ENCODE measurements at regions not wholly inside any gene's neighbourhood (a gene's known extent, or its start where the extent isn't known, plus 50 kb on each side); places are given as distances from the start of the nearest gene placed in this dataset.

DNA sequence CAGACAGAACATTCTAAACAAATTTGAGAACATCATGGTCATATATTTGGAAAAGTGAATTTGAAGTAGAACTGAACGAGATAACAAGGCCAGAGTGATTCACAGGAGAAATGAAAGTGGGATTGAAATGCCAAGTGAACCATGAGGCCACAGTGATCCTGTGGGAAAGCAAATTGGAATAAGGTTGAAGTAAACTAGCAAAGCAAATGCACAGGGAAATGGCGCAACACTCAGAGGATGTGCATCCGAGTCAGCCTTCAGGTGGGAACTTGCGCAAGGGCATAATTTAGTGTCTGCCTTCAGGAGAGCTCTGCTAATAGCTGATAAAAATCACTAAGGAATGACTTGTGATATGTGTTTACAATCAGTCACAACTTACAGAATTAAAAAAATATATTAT is 696.6 kb downstream of the LIG4 start:
- no peak overlapping the region for H3K4me2 ChIP-seq (ENCODE audit: insufficient read depth, low read length)
- H3K4me1 ChIP-seq (replicated peaks in 1 of 2; ENCODE audit: control insufficient read depth in 2 of 2, insufficient read depth in 2 of 2, low read length in 2 of 2) = no peaks in the 10 kb centered on the region
- H4K20me1 ChIP-seq (replicated peaks; ENCODE audit: control insufficient read depth, insufficient read depth, low read length) = no peaks in the 10 kb centered on the region
- no peaks in the 10 kb centered on the region for H3K79me2 ChIP-seq (ENCODE audit: control insufficient read depth, insufficient read depth, low read length)
- intact Hi-C loops (cut with micrococcal nuclease) (no loop called here), in situ Hi-C loops (cut with MboI) (no loop called here)
- H3K9me1 ChIP-seq (ENCODE audit: control insufficient read depth, insufficient read depth, low read length) = no peaks in the 10 kb centered on the region
- WGBS (ENCODE audit: insufficient coverage, low coverage, missing lambda C conversion rate) = 10% methylated on average over 2 of the region's 4 CpGs
- H3K4me3 ChIP-seq = no peak overlapping the region
- ChIA-PET POLR2A (no interaction called here), CTCF (ENCODE audit: low intra/inter-chr PET ratio) (no interaction called here)
- DNase-seq (ENCODE audit: extremely low read depth in 1 of 4, low spot score in 3 of 4) (no peak), FAIRE-seq (no peak), ATAC-seq (no peak)
- H3K27me3 ChIP-seq (ENCODE audit: control insufficient read depth in 2 of 2, insufficient read depth in 2 of 2, low read length in 2 of 2) = no peaks in the 10 kb centered on the region
- no peak overlapping the region for H2AFZ ChIP-seq (ENCODE audit: low read depth, low read length)
- H3K9ac ChIP-seq (ENCODE audit: insufficient read depth in 1 of 2, low read depth in 2 of 2, low read length in 2 of 2) = no peak overlapping the region
- TF ChIP-seq HMG20B (CRISPR knock-in tag; IDR thresholded peaks at IDR 0.05) (no peak), GTF2F1 (IDR thresholded peaks at IDR 0.05; ENCODE audit: low read depth, low read length) (no peak), PHF21A (IDR thresholded peaks at IDR 0.05; ENCODE audit: borderline replicate concordance, low read depth) (no peak), CSDE1 (IDR thresholded peaks at IDR 0.05) (no peak), HIVEP1 (CRISPR knock-in tag; IDR thresholded peaks at IDR 0.05) (no peak), RBM17 (IDR thresholded peaks at IDR 0.05; ENCODE audit: borderline replicate concordance, low read depth, low read length) (no peak), SAFB (IDR thresholded peaks at IDR 0.05; ENCODE audit: borderline replicate concordance, low read depth, low read length) (no peak), CEBPZ (IDR thresholded peaks at IDR 0.05; ENCODE audit: borderline replicate concordance, low read depth, low read length) (no peak), ELF1 (tag; IDR thresholded peaks at IDR 0.05) (no peak), NR4A1 (CRISPR knock-in tag; IDR thresholded peaks at IDR 0.05) (no peak), NR4A1 (tag; IDR thresholded peaks at IDR 0.05) (no peak), TFE3 (CRISPR knock-in tag; IDR thresholded peaks at IDR 0.05) (no peak), ZNF23 (CRISPR knock-in tag; IDR thresholded peaks at IDR 0.05) (no peak)
- TF ChIP-seq, protein P1, sequence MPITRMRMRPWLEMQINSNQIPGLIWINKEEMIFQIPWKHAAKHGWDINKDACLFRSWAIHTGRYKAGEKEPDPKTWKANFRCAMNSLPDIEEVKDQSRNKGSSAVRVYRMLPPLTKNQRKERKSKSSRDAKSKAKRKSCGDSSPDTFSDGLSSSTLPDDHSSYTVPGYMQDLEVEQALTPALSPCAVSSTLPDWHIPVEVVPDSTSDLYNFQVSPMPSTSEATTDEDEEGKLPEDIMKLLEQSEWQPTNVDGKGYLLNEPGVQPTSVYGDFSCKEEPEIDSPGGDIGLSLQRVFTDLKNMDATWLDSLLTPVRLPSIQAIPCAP (CRISPR knock-in tag; IDR thresholded peaks at IDR 0.05; ENCODE audit: borderline replicate concordance) = no peak
- TF ChIP-seq, protein P2, sequence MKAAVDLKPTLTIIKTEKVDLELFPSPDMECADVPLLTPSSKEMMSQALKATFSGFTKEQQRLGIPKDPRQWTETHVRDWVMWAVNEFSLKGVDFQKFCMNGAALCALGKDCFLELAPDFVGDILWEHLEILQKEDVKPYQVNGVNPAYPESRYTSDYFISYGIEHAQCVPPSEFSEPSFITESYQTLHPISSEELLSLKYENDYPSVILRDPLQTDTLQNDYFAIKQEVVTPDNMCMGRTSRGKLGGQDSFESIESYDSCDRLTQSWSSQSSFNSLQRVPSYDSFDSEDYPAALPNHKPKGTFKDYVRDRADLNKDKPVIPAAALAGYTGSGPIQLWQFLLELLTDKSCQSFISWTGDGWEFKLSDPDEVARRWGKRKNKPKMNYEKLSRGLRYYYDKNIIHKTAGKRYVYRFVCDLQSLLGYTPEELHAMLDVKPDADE (conservative IDR thresholded peaks at IDR 0.05; ENCODE audit: control insufficient read depth, low read depth, low read length) = no peak
- no peaks in the 10 kb centered on the region; the same call in 1 of the 2 replicates for H3K9me3 ChIP-seq (replicated peaks; ENCODE audit: control insufficient read depth, insufficient read depth, low read depth, low read length)
- BruUV-seq (replicated peaks) = no TSS peak
- no peaks in the 10 kb centered on the region for H3K36me3 ChIP-seq (ENCODE audit: control insufficient read depth, insufficient read depth, low read length)
- H3K27ac ChIP-seq (ENCODE audit: extremely low read depth, low read depth, low read length) = no peak overlapping the region

All from K562 (cell line).